ENCODE measurements at regions not wholly inside any gene's neighbourhood (a gene's known extent, or its start where the extent isn't known, plus 50 kb on each side); places are given as distances from the start of the nearest gene placed in this dataset.

- no peak for TF ChIP-seq POLR2AphosphoS5 (IDR thresholded peaks at IDR 0.05)
- TF ChIP-seq, protein P1, sequence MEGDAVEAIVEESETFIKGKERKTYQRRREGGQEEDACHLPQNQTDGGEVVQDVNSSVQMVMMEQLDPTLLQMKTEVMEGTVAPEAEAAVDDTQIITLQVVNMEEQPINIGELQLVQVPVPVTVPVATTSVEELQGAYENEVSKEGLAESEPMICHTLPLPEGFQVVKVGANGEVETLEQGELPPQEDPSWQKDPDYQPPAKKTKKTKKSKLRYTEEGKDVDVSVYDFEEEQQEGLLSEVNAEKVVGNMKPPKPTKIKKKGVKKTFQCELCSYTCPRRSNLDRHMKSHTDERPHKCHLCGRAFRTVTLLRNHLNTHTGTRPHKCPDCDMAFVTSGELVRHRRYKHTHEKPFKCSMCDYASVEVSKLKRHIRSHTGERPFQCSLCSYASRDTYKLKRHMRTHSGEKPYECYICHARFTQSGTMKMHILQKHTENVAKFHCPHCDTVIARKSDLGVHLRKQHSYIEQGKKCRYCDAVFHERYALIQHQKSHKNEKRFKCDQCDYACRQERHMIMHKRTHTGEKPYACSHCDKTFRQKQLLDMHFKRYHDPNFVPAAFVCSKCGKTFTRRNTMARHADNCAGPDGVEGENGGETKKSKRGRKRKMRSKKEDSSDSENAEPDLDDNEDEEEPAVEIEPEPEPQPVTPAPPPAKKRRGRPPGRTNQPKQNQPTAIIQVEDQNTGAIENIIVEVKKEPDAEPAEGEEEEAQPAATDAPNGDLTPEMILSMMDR (IDR thresholded peaks at IDR 0.05), result no peak
- no peak for TF ChIP-seq POLR2A (IDR thresholded peaks at IDR 0.05)
- no peak for TF ChIP-seq EP300 (IDR thresholded peaks at IDR 0.05)
Observed at GRCh38 chr19:30634131-30634830, 262.1 kb downstream of the ZNF536 start.
